Left lung (tissue), 4 donors: ENCODE measurements at regions not wholly inside any gene's neighbourhood (a gene's known extent, or its start where the extent isn't known, plus 50 kb on each side); places are given as distances from the start of the nearest gene placed in this dataset.

Experiments
- ATAC-seq: fragments of 200-7000 bp; cut with Tn5 transposase; one replicate; pipeline ENCODE4 v1.9.1; 2020; ENCODE audit warnings: moderate library complexity
- DNase-seq, 4 donors: peaks; one replicate each; pipeline ENCODE4 v3.0.0-alpha.2; 2013 to 2020
- H3K27ac ChIP-seq, 2 donors: fragments of 200-600 bp; sonication (generic) in 1 of 2; one replicate each; pipeline versions ENCODE4 v1.5.0 to v1.8.0; 2020 to 2021
- H3K27me3 ChIP-seq, 2 donors: fragments of 200-600 bp; sonication (generic) in 1 of 2; one replicate each; pipeline versions ENCODE4 v1.5.0 to v1.8.0; 2020 to 2021
- H3K36me3 ChIP-seq, 2 donors: fragments of 200-600 bp; sonication (generic) in 1 of 2; one replicate each; pipeline versions ENCODE4 v1.5.0 to v1.8.0; 2020 to 2021
- H3K4me1 ChIP-seq, 2 donors: fragments of 200-600 bp; one replicate each; pipeline ENCODE4 v1.8.0; 2021
- H3K4me3 ChIP-seq, 2 donors: fragments of 200-600 bp; sonication (generic) in 1 of 2; one replicate each; pipeline versions ENCODE4 v1.5.0 to v1.8.0; 2020 to 2021; ENCODE audit warnings: mild to moderate bottlenecking in 1 of 2
- H3K9me3 ChIP-seq, 2 donors: fragments of 200-600 bp; sonication (generic) in 1 of 2; one replicate each; pipeline versions ENCODE4 v1.5.0 to v1.8.0; 2020 to 2021
- CTCF ChIP-seq, 2 donors: fragments of 200-600 bp; sonication (generic) in 1 of 2; IDR thresholded peaks; one replicate each; pipeline versions ENCODE4 v1.5.0 to v1.8.0; 2021; ENCODE audit warnings: antibody characterized with exemption in 2 of 2
- intact Hi-C, 2 donors: fragments of 100-400 bp; cut with DNase I; formaldehyde crosslinking; loops; one replicate each; pipeline versions ENCODE4 v1.11.2 to v1.14.2; 2022
- donor health status: DM: no; HTN: yes; CAD: no.
- donor health status: DM: no; HTN: no; CAD: no.

DNA sequence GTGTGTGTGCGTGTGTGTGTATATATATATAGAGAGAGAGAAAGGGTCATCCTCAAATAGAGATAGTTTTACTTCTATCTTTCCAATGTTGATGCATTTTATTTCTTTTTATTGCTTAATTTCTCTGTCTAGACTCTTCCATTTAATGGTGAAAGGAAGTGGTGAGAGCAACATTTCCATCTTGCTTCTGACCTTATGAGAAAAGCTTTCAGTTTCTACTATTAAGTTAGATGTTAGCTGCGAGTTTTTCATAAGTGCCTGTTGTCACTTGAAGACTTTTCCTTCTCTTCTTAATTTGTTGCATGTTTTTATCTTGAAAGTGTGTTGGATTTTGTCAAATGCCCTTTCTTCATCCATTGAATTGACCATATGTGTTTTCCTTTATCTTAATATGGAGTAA, 304.4 kb upstream of the FAR2 start:
- no peaks in the 10 kb centered on the region for H3K36me3 ChIP-seq
- no peak for TF ChIP-seq CTCF (IDR thresholded peaks at IDR 0.05)
- H3K9me3 ChIP-seq = no peaks in the 10 kb centered on the region
- no peak overlapping the region for H3K4me3 ChIP-seq
- no peak overlapping the region for H3K27ac ChIP-seq
- H3K27me3 ChIP-seq = no peaks in the 10 kb centered on the region
- DNase-seq = no peak
- intact Hi-C loops = no loop called here
- H3K4me1 ChIP-seq = no peaks in the 10 kb centered on the region
- ATAC-seq = no peak

- Histone ChIP-seq H3K27me3 (no peaks in the 10 kb centered on the region), H3K27ac (no peak overlapping the region), H3K36me3 (no peaks in the 10 kb centered on the region), H3K4me3 (no peak overlapping the region), H3K9me3 (no peaks in the 10 kb centered on the region), H3K4me1 (no peaks in the 10 kb centered on the region)
- no peak for TF ChIP-seq CTCF (IDR thresholded peaks at IDR 0.05)
- DNase-seq (no peak), ATAC-seq (no peak)
- intact Hi-C loops = no loop called here
Measured at GRCh38 chr12:28851781-28852180, 297.3 kb upstream of the FAR2 start.

DNA sequence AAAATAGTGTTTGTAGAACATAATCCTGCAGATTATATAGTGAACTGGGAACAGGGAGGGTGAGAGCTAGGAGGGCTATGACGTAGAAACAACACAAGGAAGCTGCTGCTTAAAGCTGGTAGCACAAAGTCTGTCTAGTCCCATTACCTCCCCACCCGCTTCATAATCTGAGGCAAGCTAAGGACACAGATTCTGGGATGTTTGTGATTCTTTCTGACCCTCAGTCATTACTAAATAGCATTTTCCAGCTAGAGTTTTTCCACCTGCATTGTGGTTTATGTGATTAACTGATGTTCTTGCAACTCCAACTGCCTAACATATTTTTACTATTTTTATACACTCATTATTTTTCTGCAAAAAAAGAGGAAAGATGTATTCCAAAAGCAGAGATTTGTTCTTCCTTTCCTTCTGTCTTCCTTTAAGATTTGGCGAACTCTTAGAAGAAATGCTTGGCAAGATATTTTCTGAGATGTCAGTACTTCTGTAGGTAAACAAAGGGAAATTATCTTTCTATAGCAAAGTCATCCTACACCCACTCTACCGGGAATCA, 293.2 kb upstream of the FAR2 start:
- intact Hi-C loops = no loop called here
- no peaks in the 10 kb centered on the region for H3K4me1 ChIP-seq
- no peaks in the 10 kb centered on the region for H3K36me3 ChIP-seq
- no peaks in the 10 kb centered on the region for H3K27me3 ChIP-seq
- DNase-seq = no peak
- TF ChIP-seq CTCF (IDR thresholded peaks at IDR 0.05) = no peak
- no peaks in the 10 kb centered on the region for H3K9me3 ChIP-seq
- no peak overlapping the region for H3K4me3 ChIP-seq
- no peak overlapping the region for H3K27ac ChIP-seq
- ATAC-seq = no peak

GRCh38 chr12:28857369-28857768, 291.7 kb upstream of the FAR2 start:
- Histone ChIP-seq H3K4me3 (no peak overlapping the region), H3K9me3 (no peaks in the 10 kb centered on the region), H3K36me3 (no peaks in the 10 kb centered on the region), H3K4me1 (no peaks in the 10 kb centered on the region), H3K27ac (no peak overlapping the region), H3K27me3 (no peaks in the 10 kb centered on the region)
- no peak for TF ChIP-seq CTCF (IDR thresholded peaks at IDR 0.05)
- no peak for ATAC-seq
- DNase-seq = no peak
- intact Hi-C loops = no loop called here

DNA sequence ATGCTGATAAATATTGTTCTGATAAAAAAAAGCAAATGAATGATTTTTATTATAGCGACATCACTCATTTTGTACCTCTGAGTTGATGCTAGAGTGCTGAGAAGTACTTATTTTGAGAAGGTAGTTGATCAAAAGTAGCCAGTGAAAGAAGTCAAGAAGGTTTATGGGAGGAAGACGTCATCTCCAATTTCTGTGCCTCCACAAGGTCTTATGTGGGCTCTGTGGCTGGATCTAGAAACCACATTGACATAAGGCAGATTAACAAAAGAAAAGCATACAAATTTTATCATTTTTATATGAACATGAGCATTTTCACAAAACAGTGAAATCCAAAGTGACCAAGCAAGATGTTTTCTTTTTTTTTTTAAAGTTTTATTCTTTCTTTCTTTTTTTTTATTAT, 289.5 kb upstream of the FAR2 start:
- Histone ChIP-seq H3K36me3 (no peaks in the 10 kb centered on the region), H3K27ac (no peak overlapping the region), H3K9me3 (no peaks in the 10 kb centered on the region), H3K4me1 (no peaks in the 10 kb centered on the region), H3K27me3 (no peaks in the 10 kb centered on the region), H3K4me3 (no peak overlapping the region)
- ATAC-seq (no peak), DNase-seq (no peak)
- no peak for TF ChIP-seq CTCF (IDR thresholded peaks at IDR 0.05)
- intact Hi-C loops = no loop called here
